ENCODE measurements at regions not wholly inside any gene's neighbourhood (a gene's known extent, or its start where the extent isn't known, plus 50 kb on each side); places are given as distances from the start of the nearest gene placed in this dataset.

- H3K4me1 Mint-ChIP-seq (ENCODE audit: low read depth), result peaks cover 13% of the 10 kb centered on the region
- H3K27me3 Mint-ChIP-seq (ENCODE audit: insufficient read depth), result peaks cover 16% of the 10 kb centered on the region
- no peak for TF ChIP-seq CTCF (IDR thresholded peaks at IDR 0.05)
- H3K9me3 Mint-ChIP-seq, result peaks cover 7% of the 10 kb centered on the region
- no peak overlapping the region for H3K4me3 Mint-ChIP-seq
- H3K27ac Mint-ChIP-seq, result no peak overlapping the region
- H3K36me3 Mint-ChIP-seq (ENCODE audit: low read depth), result peaks cover 11% of the 10 kb centered on the region
- DNase-seq, result no peak
These were observed 127.4 kb downstream of the VAPA start for GRCh38 chr18:10041180-10041579.

- H3K4me1 Mint-ChIP-seq (ENCODE audit: low read depth), result peaks cover 13% of the 10 kb centered on the region
- no peak for DNase-seq
- H3K36me3 Mint-ChIP-seq (ENCODE audit: low read depth), result peaks cover 11% of the 10 kb centered on the region
- H3K9me3 Mint-ChIP-seq, result peaks cover 7% of the 10 kb centered on the region
- no peak overlapping the region for H3K27ac Mint-ChIP-seq
- no peak overlapping the region for H3K4me3 Mint-ChIP-seq
- peaks cover 10% of the 10 kb centered on the region for H3K27me3 Mint-ChIP-seq (ENCODE audit: insufficient read depth)
- no peak for TF ChIP-seq CTCF (IDR thresholded peaks at IDR 0.05)
These were observed 128.7 kb downstream of the VAPA start for GRCh38 chr18:10042492-10042891.

- no peak for TF ChIP-seq CTCF (IDR thresholded peaks at IDR 0.05)
- H3K27ac Mint-ChIP-seq, result no peak overlapping the region
- H3K27me3 Mint-ChIP-seq (ENCODE audit: insufficient read depth), result peaks cover 3% of the 10 kb centered on the region; the same call in 1 of the 2 replicates
- H3K36me3 Mint-ChIP-seq (ENCODE audit: low read depth), result peaks cover 11% of the 10 kb centered on the region
- DNase-seq, result no peak
- H3K9me3 Mint-ChIP-seq, result peaks cover 7% of the 10 kb centered on the region
- peaks cover 19% of the 10 kb centered on the region for H3K4me1 Mint-ChIP-seq (ENCODE audit: low read depth)
- no peak overlapping the region for H3K4me3 Mint-ChIP-seq
These were observed 130.2 kb downstream of the VAPA start for GRCh38 chr18:10044054-10044453.

GRCh38 chr18:10045296-10045891 lies 131.6 kb downstream of the VAPA start:
- peaks cover 17% of the 10 kb centered on the region for H3K4me1 Mint-ChIP-seq (ENCODE audit: low read depth)
- no peak overlapping the region for H3K27ac Mint-ChIP-seq
- TF ChIP-seq CTCF (IDR thresholded peaks at IDR 0.05), result no peak
- H3K4me3 Mint-ChIP-seq, result no peak overlapping the region
- H3K36me3 Mint-ChIP-seq (ENCODE audit: low read depth), result peaks cover 11% of the 10 kb centered on the region
- H3K27me3 Mint-ChIP-seq (ENCODE audit: insufficient read depth), result peaks cover 3% of the 10 kb centered on the region; the same call in 1 of the 2 replicates
- peaks cover 7% of the 10 kb centered on the region for H3K9me3 Mint-ChIP-seq
- DNase-seq, result no peak

- no peak for TF ChIP-seq CTCF (IDR thresholded peaks at IDR 0.05)
- no peak overlapping the region for H3K27ac Mint-ChIP-seq
- H3K27me3 Mint-ChIP-seq (ENCODE audit: insufficient read depth), result peaks cover 3% of the 10 kb centered on the region; the same call in 1 of the 2 replicates
- peaks cover 11% of the 10 kb centered on the region for H3K36me3 Mint-ChIP-seq (ENCODE audit: low read depth)
- DNase-seq, result no peak
- H3K9me3 Mint-ChIP-seq, result peaks cover 7% of the 10 kb centered on the region
- H3K4me3 Mint-ChIP-seq, result no peak overlapping the region
- peaks cover 12% of the 10 kb centered on the region for H3K4me1 Mint-ChIP-seq (ENCODE audit: low read depth)
These were observed 132.5 kb downstream of the VAPA start for GRCh38 chr18:10046178-10046807.
